ENCODE measurements at regions not wholly inside any gene's neighbourhood (a gene's known extent, or its start where the extent isn't known, plus 50 kb on each side); places are given as distances from the start of the nearest gene placed in this dataset.

- Histone ChIP-seq H3K27ac (no peak overlapping the region), H3K9me3 (no peaks in the 10 kb centered on the region), H3K4me1 (peaks cover 15% of the 10 kb centered on the region), H3K36me3 (no peaks in the 10 kb centered on the region), H3K27me3 (peaks cover 21% of the 10 kb centered on the region), H3K4me3 (no peak overlapping the region)
- 37% methylated on average over 4 of the region's 4 CpGs for WGBS
- no peak for TF ChIP-seq EP300 (IDR thresholded peaks at IDR 0.05)
- TF ChIP-seq, protein P1, sequence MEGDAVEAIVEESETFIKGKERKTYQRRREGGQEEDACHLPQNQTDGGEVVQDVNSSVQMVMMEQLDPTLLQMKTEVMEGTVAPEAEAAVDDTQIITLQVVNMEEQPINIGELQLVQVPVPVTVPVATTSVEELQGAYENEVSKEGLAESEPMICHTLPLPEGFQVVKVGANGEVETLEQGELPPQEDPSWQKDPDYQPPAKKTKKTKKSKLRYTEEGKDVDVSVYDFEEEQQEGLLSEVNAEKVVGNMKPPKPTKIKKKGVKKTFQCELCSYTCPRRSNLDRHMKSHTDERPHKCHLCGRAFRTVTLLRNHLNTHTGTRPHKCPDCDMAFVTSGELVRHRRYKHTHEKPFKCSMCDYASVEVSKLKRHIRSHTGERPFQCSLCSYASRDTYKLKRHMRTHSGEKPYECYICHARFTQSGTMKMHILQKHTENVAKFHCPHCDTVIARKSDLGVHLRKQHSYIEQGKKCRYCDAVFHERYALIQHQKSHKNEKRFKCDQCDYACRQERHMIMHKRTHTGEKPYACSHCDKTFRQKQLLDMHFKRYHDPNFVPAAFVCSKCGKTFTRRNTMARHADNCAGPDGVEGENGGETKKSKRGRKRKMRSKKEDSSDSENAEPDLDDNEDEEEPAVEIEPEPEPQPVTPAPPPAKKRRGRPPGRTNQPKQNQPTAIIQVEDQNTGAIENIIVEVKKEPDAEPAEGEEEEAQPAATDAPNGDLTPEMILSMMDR (IDR thresholded peaks at IDR 0.05) = no peak
- no peak for TF ChIP-seq POLR2A (IDR thresholded peaks at IDR 0.05)
- TF ChIP-seq POLR2AphosphoS5 (IDR thresholded peaks at IDR 0.05) = no peak
- no peak for DNase-seq (ENCODE audit: low spot score in 2 of 2)
Observed at GRCh38 chrX:134174273-134174660, 62.7 kb upstream of the CCDC160 start.

GRCh38 chrX:134174859-134175258 lies 62.1 kb upstream of the CCDC160 start:
- TF ChIP-seq EP300 (IDR thresholded peaks at IDR 0.05) = no peak
- no peak for TF ChIP-seq POLR2A (IDR thresholded peaks at IDR 0.05)
- TF ChIP-seq POLR2AphosphoS5 (IDR thresholded peaks at IDR 0.05) = no peak
- TF ChIP-seq, protein P1 (IDR thresholded peaks at IDR 0.05) = no peak
- Histone ChIP-seq H3K36me3 (no peaks in the 10 kb centered on the region), H3K27me3 (peaks cover 21% of the 10 kb centered on the region), H3K9me3 (no peaks in the 10 kb centered on the region), H3K4me1 (peaks cover 15% of the 10 kb centered on the region), H3K4me3 (no peak overlapping the region), H3K27ac (no peak overlapping the region)
- no peak for DNase-seq (ENCODE audit: low spot score in 2 of 2)
- 66% methylated on average over 9 of the region's 9 CpGs for WGBS

DNA sequence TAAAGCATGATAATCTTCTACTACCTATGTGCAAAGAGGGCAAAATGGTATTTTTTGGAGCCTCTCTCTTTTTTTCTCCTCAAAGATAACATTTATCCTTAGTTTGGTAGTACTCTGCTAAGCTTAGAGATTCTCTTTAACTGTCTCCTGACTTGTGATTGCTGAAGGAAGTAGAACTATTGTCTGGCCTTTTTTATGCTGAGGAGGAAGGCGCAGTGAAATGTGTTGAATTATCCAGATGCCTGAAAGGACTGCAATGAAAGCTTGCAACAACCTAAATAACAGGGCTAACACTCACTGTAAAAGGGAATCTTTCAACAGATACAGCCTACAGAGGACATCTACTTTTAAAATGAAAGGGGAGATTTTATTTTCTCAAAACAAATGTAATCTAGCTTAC lies 59.5 kb upstream of the CCDC160 start:
- no peak for DNase-seq (ENCODE audit: low spot score in 2 of 2)
- peaks cover 7% of the 10 kb centered on the region for H3K4me1 ChIP-seq
- no peak overlapping the region for H3K4me3 ChIP-seq
- TF ChIP-seq POLR2AphosphoS5 (IDR thresholded peaks at IDR 0.05) (no peak), EP300 (IDR thresholded peaks at IDR 0.05) (no peak), POLR2A (IDR thresholded peaks at IDR 0.05) (no peak)
- TF ChIP-seq, protein P1 (IDR thresholded peaks at IDR 0.05) = no peak
- H3K9me3 ChIP-seq = no peaks in the 10 kb centered on the region
- H3K27ac ChIP-seq = no peak overlapping the region
- no peaks in the 10 kb centered on the region for H3K36me3 ChIP-seq
- H3K27me3 ChIP-seq = peaks cover 15% of the 10 kb centered on the region
- 51% methylated on average over 1 of the region's 1 CpG for WGBS

DNA sequence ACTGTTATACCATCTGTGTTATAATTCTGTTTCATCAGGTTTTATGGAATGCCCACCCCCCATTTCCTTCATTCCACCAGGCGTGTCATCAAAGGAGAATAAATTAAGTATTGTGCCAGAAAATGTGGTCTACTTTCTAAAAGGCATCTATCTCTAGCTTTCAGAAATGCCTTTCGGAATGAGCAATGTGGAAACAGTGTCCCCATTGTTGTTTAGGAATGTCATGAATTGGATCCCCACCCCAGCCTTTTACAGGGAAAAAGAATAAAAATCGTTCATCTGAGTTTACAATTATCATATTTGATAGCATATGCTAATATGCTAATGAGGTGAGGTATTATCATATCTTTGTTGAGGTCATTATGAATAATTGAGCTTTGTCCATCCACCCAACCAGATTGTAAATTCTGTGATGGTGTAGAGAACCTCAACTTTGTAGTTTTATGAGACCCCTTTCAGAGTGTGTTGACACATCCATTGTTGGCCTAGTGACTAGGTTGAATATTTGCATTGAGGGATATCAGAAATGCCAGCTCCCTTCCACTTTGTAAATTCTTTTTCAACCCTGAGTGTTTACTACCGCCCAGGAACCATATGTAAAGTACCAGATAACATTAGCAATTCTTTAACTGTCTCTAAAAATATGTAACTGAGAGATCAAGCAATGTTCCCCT lies 56.2 kb upstream of the CCDC160 start:
- no peak for DNase-seq (ENCODE audit: low spot score in 2 of 2)
- TF ChIP-seq, protein P1 (IDR thresholded peaks at IDR 0.05) = no peak
- TF ChIP-seq POLR2A (IDR thresholded peaks at IDR 0.05) = no peak
- no peak for TF ChIP-seq POLR2AphosphoS5 (IDR thresholded peaks at IDR 0.05)
- TF ChIP-seq EP300 (IDR thresholded peaks at IDR 0.05) = no peak
- peaks cover 4% of the 10 kb centered on the region for H3K27me3 ChIP-seq
- no peaks in the 10 kb centered on the region for H3K36me3 ChIP-seq
- H3K4me1 ChIP-seq = no peaks in the 10 kb centered on the region
- H3K9me3 ChIP-seq = no peaks in the 10 kb centered on the region
- no peak overlapping the region for H3K27ac ChIP-seq
- no peak overlapping the region for H3K4me3 ChIP-seq
- 45% methylated on average over 4 of the region's 4 CpGs for WGBS

GRCh38 chrX:134181275-134181660 lies 55.7 kb upstream of the CCDC160 start:
- Histone ChIP-seq H3K9me3 (no peaks in the 10 kb centered on the region), H3K36me3 (no peaks in the 10 kb centered on the region), H3K27me3 (peaks cover 4% of the 10 kb centered on the region), H3K4me3 (no peak overlapping the region), H3K4me1 (no peaks in the 10 kb centered on the region), H3K27ac (no peak overlapping the region)
- DNase-seq (ENCODE audit: low spot score in 2 of 2) = no peak
- no peak for TF ChIP-seq POLR2AphosphoS5 (IDR thresholded peaks at IDR 0.05)
- no peak for TF ChIP-seq EP300 (IDR thresholded peaks at IDR 0.05)
- TF ChIP-seq, protein P1 (IDR thresholded peaks at IDR 0.05) = no peak
- no peak for TF ChIP-seq POLR2A (IDR thresholded peaks at IDR 0.05)
- 64% methylated on average over 2 of the region's 2 CpGs for WGBS
